ENCODE measurements at regions not wholly inside any gene's neighbourhood (a gene's known extent, or its start where the extent isn't known, plus 50 kb on each side); places are given as distances from the start of the nearest gene placed in this dataset.

DNA sequence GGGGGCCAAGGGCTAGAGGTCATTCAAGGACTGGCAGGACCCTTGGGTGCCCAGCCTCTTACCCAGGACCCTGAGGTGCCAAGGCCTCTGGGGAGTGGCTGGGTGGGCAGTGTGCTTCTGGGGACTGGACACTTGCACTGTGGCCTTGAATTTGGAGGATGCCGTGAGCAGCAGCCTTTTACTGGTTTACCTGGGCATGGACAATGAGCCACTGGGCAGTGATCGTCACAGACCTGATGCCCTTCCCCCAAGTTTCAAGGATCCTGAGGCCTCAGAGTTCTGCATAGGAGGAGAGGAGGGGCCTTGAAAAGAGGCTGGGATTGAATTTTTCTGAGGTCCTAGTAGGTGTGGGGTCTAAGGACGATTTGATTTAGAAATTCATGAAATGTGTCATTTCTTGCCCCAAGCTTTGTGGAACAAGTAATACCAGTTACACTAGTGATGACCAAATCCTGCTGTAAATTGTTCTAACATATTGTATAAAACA, 146.1 kb upstream of the TPM1 start:
- intact Hi-C loops (cut with micrococcal nuclease; ENCODE audit: unreplicated experiment) = no loop called here
- no peak overlapping the region for H3K4me3 ChIP-seq (ENCODE audit: low read depth, low read length, poor library complexity, severe bottlenecking)
- H3K36me3 ChIP-seq (ENCODE audit: insufficient read depth, low read length, poor library complexity, severe bottlenecking) = no peaks in the 10 kb centered on the region
- DNase-seq (ENCODE audit: low spot score) = no peak
- no peak for TF ChIP-seq EZH2 (IDR thresholded peaks at IDR 0.05; ENCODE audit: borderline replicate concordance, low read depth, low read length, poor library complexity, severe bottlenecking)
- TF ChIP-seq, protein P1, sequence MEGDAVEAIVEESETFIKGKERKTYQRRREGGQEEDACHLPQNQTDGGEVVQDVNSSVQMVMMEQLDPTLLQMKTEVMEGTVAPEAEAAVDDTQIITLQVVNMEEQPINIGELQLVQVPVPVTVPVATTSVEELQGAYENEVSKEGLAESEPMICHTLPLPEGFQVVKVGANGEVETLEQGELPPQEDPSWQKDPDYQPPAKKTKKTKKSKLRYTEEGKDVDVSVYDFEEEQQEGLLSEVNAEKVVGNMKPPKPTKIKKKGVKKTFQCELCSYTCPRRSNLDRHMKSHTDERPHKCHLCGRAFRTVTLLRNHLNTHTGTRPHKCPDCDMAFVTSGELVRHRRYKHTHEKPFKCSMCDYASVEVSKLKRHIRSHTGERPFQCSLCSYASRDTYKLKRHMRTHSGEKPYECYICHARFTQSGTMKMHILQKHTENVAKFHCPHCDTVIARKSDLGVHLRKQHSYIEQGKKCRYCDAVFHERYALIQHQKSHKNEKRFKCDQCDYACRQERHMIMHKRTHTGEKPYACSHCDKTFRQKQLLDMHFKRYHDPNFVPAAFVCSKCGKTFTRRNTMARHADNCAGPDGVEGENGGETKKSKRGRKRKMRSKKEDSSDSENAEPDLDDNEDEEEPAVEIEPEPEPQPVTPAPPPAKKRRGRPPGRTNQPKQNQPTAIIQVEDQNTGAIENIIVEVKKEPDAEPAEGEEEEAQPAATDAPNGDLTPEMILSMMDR (conservative IDR thresholded peaks at IDR 0.05; ENCODE audit: low read depth, low read length) = no peak
- H3K27me3 ChIP-seq (replicated peaks; ENCODE audit: insufficient read depth, low read depth, low read length, poor library complexity) = no peaks in the 10 kb centered on the region
- BruUV-seq (replicated peaks) = no TSS peak
- ChIA-PET POLR2A (ENCODE audit: low non-redundant PET) (no interaction called here), CTCF (no interaction called here)
- peaks cover 11% of the 10 kb centered on the region for H3K4me1 ChIP-seq (ENCODE audit: insufficient read depth, low read length, poor library complexity, severe bottlenecking)
- no peak overlapping the region for H3K27ac ChIP-seq (ENCODE audit: low read depth, low read length, poor library complexity, severe bottlenecking)
- H3K9me3 ChIP-seq (ENCODE audit: low read depth, low read length, poor library complexity, severe bottlenecking) = no peaks in the 10 kb centered on the region

DNA sequence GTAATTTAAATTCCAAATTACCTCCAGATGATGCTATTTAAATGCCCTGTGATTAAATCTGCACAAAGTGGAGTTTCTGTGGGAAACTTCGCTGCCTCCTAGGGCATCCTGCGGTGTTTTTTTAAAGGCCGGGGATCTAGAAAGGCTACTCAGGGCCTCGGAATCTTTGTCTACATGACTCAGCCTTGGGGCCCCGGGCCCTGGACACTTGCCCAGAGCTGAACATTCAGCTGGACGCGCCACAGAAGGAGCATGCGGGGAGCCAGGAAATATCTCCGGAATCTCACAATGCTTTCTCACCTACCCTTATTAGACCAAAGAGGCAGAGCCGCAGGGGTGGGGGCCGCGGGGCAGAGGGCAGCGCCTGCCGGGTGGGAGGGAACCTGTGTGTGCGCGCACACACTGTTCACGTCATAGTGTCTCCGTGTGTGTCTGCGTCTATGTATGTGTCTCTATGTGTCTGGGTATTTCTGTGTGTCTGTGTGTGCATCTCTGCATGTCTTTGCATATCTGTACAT, 145.5 kb upstream of the TPM1 start:
- Histone ChIP-seq H3K27me3 (replicated peaks; ENCODE audit: insufficient read depth, low read depth, low read length, poor library complexity) (no peaks in the 10 kb centered on the region), H3K27ac (ENCODE audit: low read depth, low read length, poor library complexity, severe bottlenecking) (no peak overlapping the region), H3K36me3 (ENCODE audit: insufficient read depth, low read length, poor library complexity, severe bottlenecking) (no peaks in the 10 kb centered on the region), H3K9me3 (ENCODE audit: low read depth, low read length, poor library complexity, severe bottlenecking) (no peaks in the 10 kb centered on the region), H3K4me3 (ENCODE audit: low read depth, low read length, poor library complexity, severe bottlenecking) (no peak overlapping the region), H3K4me1 (ENCODE audit: insufficient read depth, low read length, poor library complexity, severe bottlenecking) (peaks cover 11% of the 10 kb centered on the region)
- no peak for TF ChIP-seq EZH2 (IDR thresholded peaks at IDR 0.05; ENCODE audit: borderline replicate concordance, low read depth, low read length, poor library complexity, severe bottlenecking)
- TF ChIP-seq, protein P1 (conservative IDR thresholded peaks at IDR 0.05; ENCODE audit: low read depth, low read length) = no peak
- DNase-seq (ENCODE audit: low spot score) = peak; percentile 71
- ChIA-PET CTCF (no interaction called here), POLR2A (ENCODE audit: low non-redundant PET) (no interaction called here)
- intact Hi-C loops (cut with micrococcal nuclease; ENCODE audit: unreplicated experiment) = no loop called here
- BruUV-seq (replicated peaks) = no TSS peak

DNA sequence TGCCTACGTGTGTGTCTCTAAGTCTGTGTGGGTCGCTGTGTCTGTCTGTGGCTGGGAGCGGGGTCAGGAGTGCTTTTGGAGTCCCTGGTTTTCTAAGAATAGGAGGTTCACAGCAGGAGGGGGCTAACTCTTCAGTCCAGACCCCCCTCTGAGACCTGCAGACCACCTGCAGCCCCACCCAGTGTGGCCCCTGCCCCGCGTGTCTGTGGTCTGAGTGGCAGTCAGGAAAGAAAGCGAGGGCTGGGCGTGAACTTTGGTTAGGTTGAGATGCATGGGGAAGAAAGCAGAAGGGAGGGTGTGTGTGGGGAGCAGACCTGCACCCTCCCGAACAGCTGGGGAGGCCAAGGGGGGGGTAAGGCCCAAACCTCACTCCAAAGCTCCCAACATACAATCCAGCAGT, 144.9 kb upstream of the TPM1 start:
- Histone ChIP-seq H3K9me3 (ENCODE audit: low read depth, low read length, poor library complexity, severe bottlenecking) (no peaks in the 10 kb centered on the region), H3K36me3 (ENCODE audit: insufficient read depth, low read length, poor library complexity, severe bottlenecking) (no peaks in the 10 kb centered on the region), H3K4me1 (ENCODE audit: insufficient read depth, low read length, poor library complexity, severe bottlenecking) (peaks cover 11% of the 10 kb centered on the region), H3K27ac (ENCODE audit: low read depth, low read length, poor library complexity, severe bottlenecking) (no peak overlapping the region), H3K27me3 (replicated peaks; ENCODE audit: insufficient read depth, low read depth, low read length, poor library complexity) (no peaks in the 10 kb centered on the region), H3K4me3 (ENCODE audit: low read depth, low read length, poor library complexity, severe bottlenecking) (no peak overlapping the region)
- CTCF ChIA-PET = no interaction called here
- intact Hi-C loops (cut with micrococcal nuclease; ENCODE audit: unreplicated experiment) = no loop called here
- POLR2A ChIA-PET (ENCODE audit: low non-redundant PET) = no interaction called here
- DNase-seq (ENCODE audit: low spot score) = no peak
- no peak for TF ChIP-seq EZH2 (IDR thresholded peaks at IDR 0.05; ENCODE audit: borderline replicate concordance, low read depth, low read length, poor library complexity, severe bottlenecking)
- TF ChIP-seq, protein P1 (conservative IDR thresholded peaks at IDR 0.05; ENCODE audit: low read depth, low read length) = no peak
- BruUV-seq (replicated peaks) = no TSS peak

All from A673 (cell line).